Esophagus muscularis mucosa (tissue), 4 donors: ENCODE measurements at regions not wholly inside any gene's neighbourhood (a gene's known extent, or its start where the extent isn't known, plus 50 kb on each side); places are given as distances from the start of the nearest gene placed in this dataset.
A peak's percentile ranks its signal among the peaks of the same experiment; 100 is the strongest.

Experiments used
- DNase-seq: peaks from one replicate; pipeline ENCODE4 v3.0.0-alpha.2; 2017; ENCODE audit errors: extremely low spot score
- H3K27ac ChIP-seq, 4 donors: fragments of 200-600 bp; sonication (generic); replicated peaks in 1 of 4; 1 replicate in 3 of 4; 2 replicates in 1 of 4; pipeline ENCODE4 v1.5.1; 2016 to 2019; ENCODE audit warnings: mild to moderate bottlenecking in 1 of 4
- H3K27me3 ChIP-seq, 4 donors: fragments of 200-600 bp; sonication (generic); one replicate each; pipeline versions ENCODE4 v1.5.1 to v1.6.0; 2016 to 2019
- H3K36me3 ChIP-seq, 4 donors: fragments of 200-600 bp; sonication (generic); one replicate each; pipeline ENCODE4 v1.5.1; 2016 to 2019
- H3K4me1 ChIP-seq, 4 donors: fragments of 200-600 bp; sonication (generic); one replicate each; pipeline ENCODE4 v1.5.1; 2016 to 2019
- H3K4me3 ChIP-seq, 4 donors: fragments of 200-600 bp; sonication (generic); 1 replicate in 2 of 4; 2 replicates in 2 of 4; pipeline ENCODE4 v1.5.1; 2016 to 2019; ENCODE audit warnings: mild to moderate bottlenecking in 4 of 4, moderate library complexity in 1 of 4
- H3K9me3 ChIP-seq, 4 donors: fragments of 200-600 bp; sonication (generic); 1 replicate in 3 of 4; 2 replicates in 1 of 4; pipeline ENCODE4 v1.5.1; 2016 to 2019
- EP300 ChIP-seq: sonication (generic); formaldehyde crosslinking; IDR thresholded peaks from one replicate; pipeline ENCODE4 v1.6.1; 2017; ENCODE audit warnings: antibody characterized with exemption
- POLR2A ChIP-seq: fragments of 450-650 bp; IDR thresholded peaks from one replicate; pipeline ENCODE4 v1.6.1; 2017; ENCODE audit warnings: antibody characterized with exemption, moderate library complexity, mild to moderate bottlenecking, low read depth
- POLR2AphosphoS5 ChIP-seq, 2 donors: sonication (generic); formaldehyde crosslinking; IDR thresholded peaks; one replicate each; pipeline ENCODE4 v1.6.1; 2017; ENCODE audit warnings: antibody characterized with exemption in 2 of 2
- WGBS: methylation state at CpG from one replicate; pipeline ENCODE4 v1.1.5; 2018; 5-methylcytosine and 5-hydroxymethylcytosine counted together
- intact Hi-C: fragments of 100-400 bp; cut with DNase I; formaldehyde crosslinking; loops from one replicate; pipeline ENCODE4 v1.15.1; 2023
- TF ChIP-seq, protein P1 (sequence below), 3 experiments: fragments of 200-600 bp in 2 of 3; fragments of 450-650 bp in 1 of 3; sonication (generic) in 2 of 3; IDR thresholded peaks; one replicate each; pipeline ENCODE4 v1.5.1; 2017 to 2019; ENCODE audit warnings: antibody characterized with exemption in 3 of 3, mild to moderate bottlenecking in 2 of 3, moderate library complexity in 1 of 3

- no peaks in the 10 kb centered on the region for H3K9me3 ChIP-seq
- no peaks in the 10 kb centered on the region for H3K27me3 ChIP-seq
- 59% methylated on average over 9 of the region's 17 CpGs for WGBS
- intact Hi-C loops = loop anchor here (10.0 kb wide), 2 partner anchors 79 to 341 kb away; no protein-coding TSS in a partner anchor
- DNase-seq = peak; percentile 91
- TF ChIP-seq POLR2AphosphoS5 (IDR thresholded peaks at IDR 0.05) = peak in 1 of 2 donors; percentile 21
- TF ChIP-seq, protein P1, sequence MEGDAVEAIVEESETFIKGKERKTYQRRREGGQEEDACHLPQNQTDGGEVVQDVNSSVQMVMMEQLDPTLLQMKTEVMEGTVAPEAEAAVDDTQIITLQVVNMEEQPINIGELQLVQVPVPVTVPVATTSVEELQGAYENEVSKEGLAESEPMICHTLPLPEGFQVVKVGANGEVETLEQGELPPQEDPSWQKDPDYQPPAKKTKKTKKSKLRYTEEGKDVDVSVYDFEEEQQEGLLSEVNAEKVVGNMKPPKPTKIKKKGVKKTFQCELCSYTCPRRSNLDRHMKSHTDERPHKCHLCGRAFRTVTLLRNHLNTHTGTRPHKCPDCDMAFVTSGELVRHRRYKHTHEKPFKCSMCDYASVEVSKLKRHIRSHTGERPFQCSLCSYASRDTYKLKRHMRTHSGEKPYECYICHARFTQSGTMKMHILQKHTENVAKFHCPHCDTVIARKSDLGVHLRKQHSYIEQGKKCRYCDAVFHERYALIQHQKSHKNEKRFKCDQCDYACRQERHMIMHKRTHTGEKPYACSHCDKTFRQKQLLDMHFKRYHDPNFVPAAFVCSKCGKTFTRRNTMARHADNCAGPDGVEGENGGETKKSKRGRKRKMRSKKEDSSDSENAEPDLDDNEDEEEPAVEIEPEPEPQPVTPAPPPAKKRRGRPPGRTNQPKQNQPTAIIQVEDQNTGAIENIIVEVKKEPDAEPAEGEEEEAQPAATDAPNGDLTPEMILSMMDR (IDR thresholded peaks at IDR 0.05) = no peak
- H3K27ac ChIP-seq = peak overlapping the region in 2 of 4 donors; percentile 36 to 38
- peaks cover 0 to 24% (median 16%) of the 10 kb centered on the region in 4 donors for H3K4me1 ChIP-seq
- no peak overlapping the region for H3K4me3 ChIP-seq
- no peaks in the 10 kb centered on the region for H3K36me3 ChIP-seq
Measured at GRCh38 chrX:39813631-39814277, 284.0 kb downstream of the BCOR start.

DNA sequence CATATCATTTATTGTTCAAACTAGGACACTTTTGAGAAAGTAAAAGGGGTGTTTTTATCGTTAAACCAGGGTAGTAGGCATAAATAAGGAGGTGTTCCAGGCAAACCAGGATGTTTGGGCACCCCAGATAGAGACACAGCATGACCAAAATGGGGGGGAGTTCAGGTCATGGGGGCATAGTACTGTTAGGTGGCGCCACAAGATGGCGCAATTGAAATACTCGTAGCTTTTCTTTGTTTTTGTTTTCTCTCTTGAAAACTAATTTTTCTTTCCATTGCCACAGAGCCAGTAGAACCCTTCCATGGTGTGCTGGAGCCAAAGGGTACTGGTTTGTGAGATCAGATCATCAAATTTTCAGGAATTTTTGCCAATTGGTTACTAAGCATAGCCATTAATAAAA is 283.4 kb downstream of the BCOR start:
- DNase-seq = no peak
- intact Hi-C loops = loop anchor here (10.0 kb wide), 2 partner anchors 80 to 340 kb away; no protein-coding TSS in a partner anchor
- peaks cover 0 to 20% (median 14%) of the 10 kb centered on the region in 4 donors for H3K4me1 ChIP-seq
- WGBS = 37% methylated on average over 4 of the region's 4 CpGs
- H3K27ac ChIP-seq = peak overlapping the region in 1 of 4 donors; percentile 36
- no peak overlapping the region for H3K4me3 ChIP-seq
- H3K36me3 ChIP-seq = no peaks in the 10 kb centered on the region
- no peaks in the 10 kb centered on the region for H3K27me3 ChIP-seq
- TF ChIP-seq EP300 (no peak), POLR2A (no peak)
- TF ChIP-seq, protein P1 (IDR thresholded peaks at IDR 0.05) = peak; percentile 36 to 50 (median 42)
- no peaks in the 10 kb centered on the region for H3K9me3 ChIP-seq

- no CpG with 5 or more reads among the region's 1 CpG for WGBS
- no peak overlapping the region for H3K4me3 ChIP-seq
- H3K27ac ChIP-seq = no peak overlapping the region
- no peaks in the 10 kb centered on the region for H3K27me3 ChIP-seq
- H3K4me1 ChIP-seq = peaks cover 4 to 24% (median 18%) of the 10 kb centered on the region in 4 donors
- no peaks in the 10 kb centered on the region for H3K36me3 ChIP-seq
- TF ChIP-seq POLR2A (no peak), EP300 (no peak), POLR2AphosphoS5 (IDR thresholded peaks at IDR 0.05) (no peak)
- TF ChIP-seq, protein P1 (IDR thresholded peaks at IDR 0.05) = no peak
- intact Hi-C loops = loop anchor here (5.0 to 10.0 kb wide), 3 partner anchors 81 to 452 kb away; no protein-coding TSS in a partner anchor
- DNase-seq = no peak
- H3K9me3 ChIP-seq = no peaks in the 10 kb centered on the region
Measured at GRCh38 chrX:39815631-39816030, 282.1 kb downstream of the BCOR start.

DNA sequence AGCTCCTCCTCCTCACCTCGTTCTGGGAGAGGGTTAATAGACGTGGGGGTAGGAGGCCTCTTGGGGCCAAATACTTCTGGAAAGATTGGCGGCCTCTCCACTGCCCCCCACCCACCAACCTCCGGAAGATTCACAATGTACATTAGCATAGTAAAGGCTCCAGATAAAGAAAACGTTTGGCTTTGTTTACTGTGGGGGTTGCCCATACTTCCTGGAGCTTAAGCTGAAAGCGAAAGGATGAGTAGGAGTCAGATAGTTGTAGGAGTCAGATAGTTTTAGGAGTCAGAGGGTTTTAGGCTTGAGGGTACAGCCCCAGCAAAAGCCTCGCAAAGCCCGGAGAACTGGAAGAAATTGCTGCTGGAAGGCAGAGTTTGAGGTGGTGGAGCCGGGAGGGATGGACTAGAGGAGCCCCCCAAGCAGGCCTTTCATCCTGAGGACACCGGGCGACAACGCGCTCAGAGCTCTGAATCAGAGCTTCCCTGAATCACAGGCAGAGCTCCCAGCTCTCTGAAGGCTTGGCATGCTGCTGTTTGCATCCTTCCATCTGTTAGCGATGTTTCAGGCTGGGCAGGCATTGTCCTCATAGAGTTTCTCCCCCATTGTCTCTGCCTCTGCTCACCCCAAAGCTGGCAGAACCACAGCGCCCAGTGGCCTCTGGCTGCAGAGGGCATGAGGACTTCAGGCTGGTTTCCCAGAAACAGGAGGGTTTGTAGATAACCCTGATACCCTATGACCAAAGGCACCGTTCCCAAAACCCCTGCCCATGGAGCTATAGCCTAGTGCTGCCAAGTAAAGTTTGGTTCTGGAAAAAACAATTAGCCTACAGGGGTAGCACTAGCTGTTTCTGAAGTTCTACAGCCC is 280.7 kb downstream of the BCOR start:
- Histone ChIP-seq H3K4me3 (no peak overlapping the region), H3K27ac (no peak overlapping the region), H3K36me3 (no peaks in the 10 kb centered on the region), H3K27me3 (peaks cover 0 to 6% (median 0%) of the 10 kb centered on the region in 4 donors), H3K9me3 (peaks cover 0 to 9% (median 0%) of the 10 kb centered on the region in 4 donors), H3K4me1 (peaks cover 4 to 30% (median 28%) of the 10 kb centered on the region in 4 donors)
- TF ChIP-seq EP300 (no peak), POLR2AphosphoS5 (IDR thresholded peaks at IDR 0.05) (no peak), POLR2A (no peak)
- TF ChIP-seq, protein P1 (IDR thresholded peaks at IDR 0.05) = no peak
- DNase-seq = no peak
- intact Hi-C loops = loop anchor here (5.0 to 10.0 kb wide), 3 partner anchors 82 to 450 kb away; no protein-coding TSS in a partner anchor
- WGBS = 55% methylated on average over 16 of the region's 16 CpGs
